ENCODE measurements at regions not wholly inside any gene's neighbourhood (a gene's known extent, or its start where the extent isn't known, plus 50 kb on each side); places are given as distances from the start of the nearest gene placed in this dataset.

GRCh38 chr3:177764933-177765332, 567.7 kb upstream of the TBL1XR1 start:
- TF ChIP-seq, protein P1, sequence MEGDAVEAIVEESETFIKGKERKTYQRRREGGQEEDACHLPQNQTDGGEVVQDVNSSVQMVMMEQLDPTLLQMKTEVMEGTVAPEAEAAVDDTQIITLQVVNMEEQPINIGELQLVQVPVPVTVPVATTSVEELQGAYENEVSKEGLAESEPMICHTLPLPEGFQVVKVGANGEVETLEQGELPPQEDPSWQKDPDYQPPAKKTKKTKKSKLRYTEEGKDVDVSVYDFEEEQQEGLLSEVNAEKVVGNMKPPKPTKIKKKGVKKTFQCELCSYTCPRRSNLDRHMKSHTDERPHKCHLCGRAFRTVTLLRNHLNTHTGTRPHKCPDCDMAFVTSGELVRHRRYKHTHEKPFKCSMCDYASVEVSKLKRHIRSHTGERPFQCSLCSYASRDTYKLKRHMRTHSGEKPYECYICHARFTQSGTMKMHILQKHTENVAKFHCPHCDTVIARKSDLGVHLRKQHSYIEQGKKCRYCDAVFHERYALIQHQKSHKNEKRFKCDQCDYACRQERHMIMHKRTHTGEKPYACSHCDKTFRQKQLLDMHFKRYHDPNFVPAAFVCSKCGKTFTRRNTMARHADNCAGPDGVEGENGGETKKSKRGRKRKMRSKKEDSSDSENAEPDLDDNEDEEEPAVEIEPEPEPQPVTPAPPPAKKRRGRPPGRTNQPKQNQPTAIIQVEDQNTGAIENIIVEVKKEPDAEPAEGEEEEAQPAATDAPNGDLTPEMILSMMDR (IDR thresholded peaks at IDR 0.05) = no peak
- no peak for TF ChIP-seq EP300 (IDR thresholded peaks at IDR 0.05)
- no peak for TF ChIP-seq POLR2AphosphoS5 (IDR thresholded peaks at IDR 0.05)
